Bone marrow (tissue), 2 donors: ENCODE measurements at regions not wholly inside any gene's neighbourhood (a gene's known extent, or its start where the extent isn't known, plus 50 kb on each side); places are given as distances from the start of the nearest gene placed in this dataset.

Experiments
- DNase-seq, 2 donors: peaks; one replicate each; lab custom pipeline; 2025; lab: John Stamatoyannopoulos, UW

- DNase-seq, result no peak
Measured at GRCh38 chr2:160878618-160879017, 281.6 kb upstream of the TANK start.

GRCh38 chr2:160882906-160883305, 277.3 kb upstream of the TANK start:
- no peak for DNase-seq

GRCh38 chr2:160884056-160884455, 276.2 kb upstream of the TANK start:
- no peak for DNase-seq

GRCh38 chr2:160889439-160890170, 270.6 kb upstream of the TANK start:
- no peak for DNase-seq

GRCh38 chr2:160890667-160891352, 269.4 kb upstream of the TANK start:
- no peak for DNase-seq

- no peak for DNase-seq
Measured at GRCh38 chr2:160891353-160891740, 268.9 kb upstream of the TANK start.

GRCh38 chr2:160892204-160892603, 268.0 kb upstream of the TANK start:
- no peak for DNase-seq

GRCh38 chr2:160893581-160893980, 266.6 kb upstream of the TANK start:
- no peak for DNase-seq

- no peak for DNase-seq
Measured at GRCh38 chr2:160898581-160899307, 261.5 kb upstream of the TANK start.

GRCh38 chr2:160901613-160902012, 258.6 kb upstream of the TANK start:
- no peak for DNase-seq

GRCh38 chr2:160905862-160906261, 254.4 kb upstream of the TANK start:
- DNase-seq, result no peak

GRCh38 chr2:160906878-160907277, 253.3 kb upstream of the TANK start:
- no peak for DNase-seq

- DNase-seq, result no peak
Measured at GRCh38 chr2:160907738-160908137, 252.5 kb upstream of the TANK start.

- no peak for DNase-seq
Measured at GRCh38 chr2:160908157-160908556, 252.1 kb upstream of the TANK start.

GRCh38 chr2:160909781-160910242, 250.4 kb upstream of the TANK start:
- no peak for DNase-seq

GRCh38 chr2:160910681-160911080, 249.5 kb upstream of the TANK start:
- no peak for DNase-seq

- DNase-seq, result no peak
Measured at GRCh38 chr2:160911258-160911657, 249.0 kb upstream of the TANK start.

- no peak for DNase-seq
Measured at GRCh38 chr2:160912276-160912675, 248.0 kb upstream of the TANK start.

- DNase-seq, result no peak
Measured at GRCh38 chr2:160913323-160913722, 246.9 kb upstream of the TANK start.

- no peak for DNase-seq
Measured at GRCh38 chr2:160914217-160914616, 246.0 kb upstream of the TANK start.

GRCh38 chr2:160916300-160916699, 243.9 kb upstream of the TANK start:
- no peak for DNase-seq

GRCh38 chr2:160917850-160918249, 242.4 kb upstream of the TANK start:
- DNase-seq, result no peak

- DNase-seq, result no peak
Measured at GRCh38 chr2:160918258-160918657, 242.0 kb upstream of the TANK start.
